LoVo (cell line): ENCODE measurements at regions not wholly inside any gene's neighbourhood (a gene's known extent, or its start where the extent isn't known, plus 50 kb on each side); places are given as distances from the start of the nearest gene placed in this dataset.

Experiments used
- DNase-seq: peaks from one replicate; pipeline ENCODE4 v3.0.0-alpha.2; 2016; ENCODE audit warnings: low spot score

GRCh38 chr17:53891726-53892125 is 69.0 kb downstream of the KIF2B start:
- no peak for DNase-seq

DNA sequence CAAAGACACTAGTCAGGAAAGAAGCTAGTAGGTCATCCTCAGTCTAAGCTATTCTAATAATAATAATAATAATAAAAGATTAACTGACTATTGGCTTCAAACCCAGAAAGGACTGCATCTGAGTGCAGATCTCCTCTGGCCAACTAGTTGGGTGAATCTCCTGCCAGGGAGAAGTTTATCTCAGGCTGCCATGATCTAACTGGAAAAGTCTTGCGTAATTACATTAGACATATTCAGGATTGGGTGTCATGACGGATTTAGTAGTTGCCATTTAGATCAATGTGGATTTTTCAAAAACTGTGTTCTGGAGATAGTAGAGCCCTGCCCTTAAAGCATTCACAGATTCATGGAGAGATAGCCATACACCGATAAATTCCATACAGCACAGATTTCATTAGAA is 69.5 kb downstream of the KIF2B start:
- no peak for DNase-seq

GRCh38 chr17:53894591-53894990 is 71.9 kb downstream of the KIF2B start:
- no peak for DNase-seq

DNA sequence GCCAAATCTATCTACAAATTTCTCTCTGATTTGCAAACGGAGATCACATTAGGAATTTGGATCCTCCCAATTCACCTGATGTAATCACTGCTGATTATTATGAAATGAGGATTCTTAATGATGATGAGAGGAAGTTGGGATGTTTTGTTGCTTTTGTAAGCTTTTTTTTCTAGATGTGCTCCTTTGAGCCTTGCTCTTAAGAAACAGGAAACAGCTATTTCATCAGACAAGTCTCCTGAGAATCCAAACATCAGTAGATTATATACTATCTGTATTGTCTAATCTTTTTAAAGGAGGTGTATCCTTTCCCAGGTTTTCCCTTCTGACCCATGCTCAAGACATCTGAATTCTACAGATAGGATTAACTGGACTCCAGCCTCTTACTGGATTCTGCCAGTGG is 73.3 kb downstream of the KIF2B start:
- DNase-seq: no peak

DNA sequence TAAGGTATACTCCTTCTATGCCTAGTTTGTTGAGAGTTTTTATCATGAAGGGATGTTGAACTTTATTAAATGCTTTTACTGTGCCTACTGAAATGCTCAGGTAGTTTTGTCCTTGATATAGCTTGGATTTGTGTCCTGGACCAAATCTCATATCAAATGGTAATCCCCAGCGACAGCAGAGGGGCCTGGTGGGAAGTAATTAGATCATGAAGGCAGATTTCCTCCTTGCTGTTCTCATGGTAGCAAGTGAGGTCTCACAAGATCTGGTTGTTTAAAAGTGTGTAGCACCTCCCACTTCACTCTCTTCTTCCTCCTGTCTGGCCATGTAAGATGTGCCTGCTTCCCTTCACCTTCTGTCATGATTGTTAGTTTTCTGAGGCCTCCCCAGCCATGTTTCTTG is 78.2 kb downstream of the KIF2B start:
- DNase-seq: no peak

GRCh38 chr17:53907435-53907834 is 84.7 kb downstream of the KIF2B start:
- no peak for DNase-seq

DNA sequence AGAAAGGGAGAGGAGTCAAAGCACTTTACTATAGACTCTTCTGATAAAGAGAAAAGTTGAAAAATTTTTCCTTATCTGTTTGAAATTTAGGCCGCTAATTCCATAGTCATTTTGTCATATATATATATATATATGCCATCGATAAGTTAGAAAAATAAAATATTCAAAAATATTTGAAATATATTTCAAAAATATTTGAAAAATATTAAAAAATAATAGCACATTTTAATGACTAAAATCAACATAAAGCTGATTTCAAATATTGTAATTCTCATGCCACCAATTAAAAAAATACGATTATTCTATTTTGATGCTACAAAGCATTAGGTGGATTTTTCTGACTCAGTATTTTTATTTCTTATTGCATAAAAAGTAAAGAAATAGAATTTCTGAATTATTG is 87.1 kb downstream of the KIF2B start:
- DNase-seq: no peak

DNA sequence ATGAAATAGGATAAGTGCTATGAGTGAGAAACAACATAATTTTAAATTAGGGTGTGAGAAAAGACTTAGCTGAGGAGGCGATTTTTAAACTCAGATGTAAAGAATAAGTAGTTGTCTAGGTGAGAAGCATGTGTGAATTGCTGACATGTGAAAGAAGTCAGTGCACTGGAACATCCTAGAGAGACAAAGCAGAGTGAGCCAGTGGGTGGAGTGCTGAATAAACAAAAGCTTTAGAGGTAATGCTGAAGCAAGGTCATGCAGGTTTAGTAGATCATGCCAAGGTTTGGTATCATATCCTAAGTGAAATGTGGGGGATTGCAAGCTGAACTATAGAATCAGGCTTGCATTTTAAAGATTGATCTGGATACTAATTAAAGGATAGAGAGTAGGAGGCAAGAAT is 89.4 kb downstream of the KIF2B start:
- no peak for DNase-seq

DNA sequence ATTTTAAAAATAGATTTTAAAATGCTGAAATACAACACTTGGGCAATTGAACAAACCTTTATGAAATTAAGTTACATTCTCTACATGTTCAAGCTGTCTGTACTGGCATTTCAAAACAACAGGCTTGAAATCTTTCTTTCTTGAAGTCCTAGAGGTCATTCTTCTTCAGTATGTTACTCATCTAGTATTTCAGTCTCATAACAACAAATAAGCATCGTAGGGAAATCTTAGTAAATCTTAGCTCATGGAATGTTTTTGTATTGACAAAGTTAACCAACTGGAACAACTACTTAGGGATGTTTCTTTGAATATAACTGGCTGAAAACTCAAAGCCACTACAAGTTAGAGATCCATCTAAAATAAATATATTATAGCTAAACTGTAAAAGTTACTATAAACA is 96.6 kb downstream of the KIF2B start:
- DNase-seq: no peak

- DNase-seq: no peak
These were observed 102.1 kb downstream of the KIF2B start for GRCh38 chr17:53924530-53925455.

GRCh38 chr17:53932386-53932785 is 109.7 kb downstream of the KIF2B start:
- DNase-seq: no peak

GRCh38 chr17:53934931-53935330 is 112.2 kb downstream of the KIF2B start:
- no peak for DNase-seq

GRCh38 chr17:53941231-53941630 is 118.5 kb downstream of the KIF2B start:
- DNase-seq: no peak

- no peak for DNase-seq
These were observed 119.7 kb downstream of the KIF2B start for GRCh38 chr17:53942436-53942835.

DNA sequence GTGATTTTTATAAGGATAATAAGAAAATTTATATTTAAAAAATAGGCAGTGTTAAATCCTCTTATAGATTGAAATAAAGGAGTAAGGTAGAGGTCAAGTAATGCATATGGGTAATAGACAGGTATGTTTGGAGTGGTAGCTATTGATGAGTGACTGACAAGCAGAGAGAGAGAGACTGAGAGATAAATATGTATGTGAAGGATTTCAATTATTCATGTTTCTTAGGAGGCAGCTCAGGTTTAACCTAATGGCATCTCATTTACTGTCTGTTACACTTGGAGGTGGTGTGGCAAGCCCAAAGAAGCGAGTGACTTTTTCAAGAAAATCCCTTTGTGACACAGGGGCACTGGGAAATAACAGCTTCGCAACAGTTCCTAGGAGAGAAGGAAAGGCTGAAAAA is 120.2 kb downstream of the KIF2B start:
- no peak for DNase-seq

GRCh38 chr17:53948323-53948722 is 125.6 kb downstream of the KIF2B start:
- no peak for DNase-seq

DNA sequence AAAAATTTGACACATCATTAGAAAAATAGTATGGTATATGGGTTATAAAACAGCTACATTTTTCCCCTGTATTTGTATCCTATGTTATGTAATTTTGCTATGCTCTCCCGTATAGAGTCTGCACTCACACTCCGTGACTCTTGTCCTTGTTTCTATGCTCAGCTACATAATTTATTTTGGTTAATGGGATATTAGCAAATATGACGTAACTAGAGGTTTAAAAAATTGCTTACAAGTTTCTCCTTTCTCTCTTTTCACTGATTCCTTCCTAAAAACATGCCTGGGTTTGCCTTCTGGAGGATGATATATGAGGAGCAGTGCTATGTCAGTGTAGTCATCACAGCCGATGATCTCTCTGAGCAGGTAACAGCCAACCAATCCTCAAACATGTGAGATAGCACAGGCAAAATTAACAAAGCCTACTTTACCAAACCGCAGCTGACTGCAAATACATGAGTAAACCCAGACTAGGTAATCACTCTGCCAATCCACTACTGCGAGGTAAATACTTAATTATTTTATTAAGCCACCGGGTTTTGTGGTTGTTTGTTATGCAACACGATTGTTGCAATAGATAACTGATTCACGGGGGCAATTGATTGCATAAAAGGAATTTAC is 126.9 kb downstream of the KIF2B start:
- no peak for DNase-seq

GRCh38 chr17:53950207-53950857 is 127.6 kb downstream of the KIF2B start:
- no peak for DNase-seq

DNA sequence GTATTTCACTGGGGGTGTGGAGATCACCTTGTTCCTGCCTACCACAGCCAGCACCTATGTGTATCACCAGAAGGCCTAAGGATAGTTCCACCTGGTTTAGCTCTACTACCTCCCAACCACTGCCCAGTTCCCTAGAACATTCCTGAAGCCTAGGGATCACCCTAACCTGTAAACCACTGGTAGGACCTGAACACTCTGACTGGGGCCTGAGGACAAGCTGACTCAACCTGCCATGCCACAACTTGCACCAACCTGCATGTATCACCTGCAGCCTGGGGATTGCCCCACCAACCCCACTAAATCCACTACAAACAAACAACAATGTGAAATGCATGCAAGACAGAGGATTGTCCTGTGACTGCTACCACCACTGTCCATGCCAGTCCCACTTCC is 128.1 kb downstream of the KIF2B start:
- DNase-seq: no peak

GRCh38 chr17:53971361-53971760 is 148.6 kb downstream of the KIF2B start:
- no peak for DNase-seq

DNA sequence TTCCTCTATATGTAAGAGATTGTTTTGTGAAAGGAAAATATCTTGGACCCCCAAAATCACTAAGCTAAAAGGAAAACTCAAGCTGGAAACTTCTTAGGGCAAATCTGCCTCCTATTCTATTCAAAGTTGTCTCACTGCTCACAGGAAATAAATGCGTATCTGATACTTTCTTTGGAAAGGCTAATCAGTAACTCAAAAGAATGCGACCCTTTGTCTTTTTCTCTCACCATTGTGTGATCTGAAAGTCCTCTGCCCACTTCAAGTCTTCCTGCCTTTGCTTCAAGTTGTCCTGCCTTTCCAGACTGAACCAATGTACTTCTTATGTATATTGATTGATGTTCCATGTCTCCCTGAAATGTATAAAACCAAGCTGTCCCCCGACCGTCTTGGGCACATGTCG is 157.3 kb downstream of the KIF2B start:
- DNase-seq: no peak

GRCh38 chr17:53996131-53996530 is 173.4 kb downstream of the KIF2B start:
- DNase-seq: no peak

- no peak for DNase-seq
These were observed 174.2 kb downstream of the KIF2B start for GRCh38 chr17:53996890-53997289.
